Stimulated activated CD4-positive, alpha-beta T cell treated with anti-CD3 and anti-CD28 coated beads, TNF-alpha, amount 100 ng/mL, for 1 hour (primary cell): ENCODE measurements at regions not wholly inside any gene's neighbourhood (a gene's known extent, or its start where the extent isn't known, plus 50 kb on each side); places are given as distances from the start of the nearest gene placed in this dataset.

Experiments used
- DNase-seq, 3 donors: peaks; one replicate each; pipeline ENCODE4 v3.0.0-alpha.2; 2020; ENCODE audit warnings: low read depth in 3 of 3, low spot score in 1 of 3

- DNase-seq, result no peak
These were observed 62.9 kb upstream of the FOXN2 start for GRCh38 chr2:48251437-48252148.

GRCh38 chr2:48253301-48253700 is 61.2 kb upstream of the FOXN2 start:
- DNase-seq, result no peak

DNA sequence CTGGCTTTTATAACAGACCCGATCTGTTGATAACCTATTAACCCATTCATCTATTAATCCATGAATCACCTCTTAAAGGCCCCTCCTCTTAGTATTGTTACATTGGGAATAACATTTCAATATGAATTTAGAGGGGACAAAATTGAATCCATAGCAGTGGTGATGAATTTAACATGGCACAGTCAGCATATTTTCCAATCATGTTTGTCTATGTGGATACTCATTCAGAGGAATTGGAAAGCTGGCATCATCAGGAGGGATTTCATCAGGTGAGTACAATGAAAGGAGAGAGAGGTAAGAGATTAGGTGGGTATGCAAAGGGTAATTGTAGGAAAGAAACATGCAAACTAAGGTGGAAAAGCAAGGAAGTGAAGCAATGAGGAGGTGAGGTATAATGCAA is 59.6 kb upstream of the FOXN2 start:
- DNase-seq, result no peak

DNA sequence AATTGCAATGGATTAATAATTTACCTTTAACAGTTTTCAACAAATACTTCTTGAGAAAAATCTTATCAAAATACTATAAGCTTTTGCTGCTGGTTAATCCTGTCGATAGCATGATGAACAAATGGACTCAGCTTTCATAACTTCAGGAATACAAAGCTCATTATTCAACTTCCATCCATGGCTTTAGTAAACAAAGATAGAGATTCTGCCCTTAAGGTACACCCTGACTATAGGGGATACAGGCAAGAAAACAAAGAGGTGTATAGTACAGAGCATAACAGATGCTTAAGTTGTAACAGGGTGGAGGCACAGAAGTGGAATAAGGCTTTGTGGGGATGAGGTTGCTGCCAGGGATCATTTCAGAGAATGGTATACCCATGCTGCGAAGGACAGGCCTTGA is 57.0 kb upstream of the FOXN2 start:
- DNase-seq, result no peak

- DNase-seq, result no peak
These were observed 55.9 kb upstream of the FOXN2 start for GRCh38 chr2:48258481-48259149.

- no peak for DNase-seq
These were observed 54.7 kb upstream of the FOXN2 start for GRCh38 chr2:48259811-48260210.

DNA sequence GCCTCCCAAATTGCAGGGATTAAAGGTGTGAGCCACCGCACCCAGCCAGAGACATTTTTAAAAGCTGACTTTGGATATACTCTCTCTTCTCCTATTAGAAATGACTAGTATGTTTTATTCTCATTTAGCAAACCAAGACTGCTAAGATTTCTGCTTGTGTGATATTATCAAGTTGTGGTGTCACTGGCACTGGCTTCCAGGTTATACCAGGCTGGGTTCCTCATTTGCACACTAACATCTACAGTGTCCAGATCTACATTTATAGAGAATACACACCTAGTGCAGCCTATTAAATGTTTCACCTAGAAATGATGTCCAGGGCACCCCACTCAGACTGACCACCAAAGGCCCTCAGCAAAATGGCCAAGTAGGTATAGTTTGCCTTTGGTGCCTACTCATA is 49.9 kb upstream of the FOXN2 start:
- DNase-seq, result no peak
